Esophagus muscularis mucosa (tissue), 4 donors: ENCODE measurements at regions not wholly inside any gene's neighbourhood (a gene's known extent, or its start where the extent isn't known, plus 50 kb on each side); places are given as distances from the start of the nearest gene placed in this dataset.

Experiments used
- DNase-seq: peaks from one replicate; pipeline ENCODE4 v3.0.0-alpha.2; 2017; ENCODE audit errors: extremely low spot score
- H3K27ac ChIP-seq, 4 donors: fragments of 200-600 bp; sonication (generic); replicated peaks in 1 of 4; 1 replicate in 3 of 4; 2 replicates in 1 of 4; pipeline ENCODE4 v1.5.1; 2016 to 2019; ENCODE audit warnings: mild to moderate bottlenecking in 1 of 4
- H3K27me3 ChIP-seq, 4 donors: fragments of 200-600 bp; sonication (generic); one replicate each; pipeline versions ENCODE4 v1.5.1 to v1.6.0; 2016 to 2019
- H3K36me3 ChIP-seq, 4 donors: fragments of 200-600 bp; sonication (generic); one replicate each; pipeline ENCODE4 v1.5.1; 2016 to 2019
- H3K4me1 ChIP-seq, 4 donors: fragments of 200-600 bp; sonication (generic); one replicate each; pipeline ENCODE4 v1.5.1; 2016 to 2019
- H3K4me3 ChIP-seq, 4 donors: fragments of 200-600 bp; sonication (generic); 1 replicate in 2 of 4; 2 replicates in 2 of 4; pipeline ENCODE4 v1.5.1; 2016 to 2019; ENCODE audit warnings: mild to moderate bottlenecking in 4 of 4, moderate library complexity in 1 of 4
- H3K9me3 ChIP-seq, 4 donors: fragments of 200-600 bp; sonication (generic); 1 replicate in 3 of 4; 2 replicates in 1 of 4; pipeline ENCODE4 v1.5.1; 2016 to 2019
- EP300 ChIP-seq: sonication (generic); formaldehyde crosslinking; IDR thresholded peaks from one replicate; pipeline ENCODE4 v1.6.1; 2017; ENCODE audit warnings: antibody characterized with exemption
- POLR2A ChIP-seq: fragments of 450-650 bp; IDR thresholded peaks from one replicate; pipeline ENCODE4 v1.6.1; 2017; ENCODE audit warnings: antibody characterized with exemption, moderate library complexity, mild to moderate bottlenecking, low read depth
- POLR2AphosphoS5 ChIP-seq, 2 donors: sonication (generic); formaldehyde crosslinking; IDR thresholded peaks; one replicate each; pipeline ENCODE4 v1.6.1; 2017; ENCODE audit warnings: antibody characterized with exemption in 2 of 2
- WGBS: methylation state at CpG from one replicate; pipeline ENCODE4 v1.1.5; 2018; 5-methylcytosine and 5-hydroxymethylcytosine counted together
- intact Hi-C: fragments of 100-400 bp; cut with DNase I; formaldehyde crosslinking; loops from one replicate; pipeline ENCODE4 v1.15.1; 2023
- TF ChIP-seq, protein P1 (sequence below), 3 experiments: fragments of 200-600 bp in 2 of 3; fragments of 450-650 bp in 1 of 3; sonication (generic) in 2 of 3; IDR thresholded peaks; one replicate each; pipeline ENCODE4 v1.5.1; 2017 to 2019; ENCODE audit warnings: antibody characterized with exemption in 3 of 3, mild to moderate bottlenecking in 2 of 3, moderate library complexity in 1 of 3

DNA sequence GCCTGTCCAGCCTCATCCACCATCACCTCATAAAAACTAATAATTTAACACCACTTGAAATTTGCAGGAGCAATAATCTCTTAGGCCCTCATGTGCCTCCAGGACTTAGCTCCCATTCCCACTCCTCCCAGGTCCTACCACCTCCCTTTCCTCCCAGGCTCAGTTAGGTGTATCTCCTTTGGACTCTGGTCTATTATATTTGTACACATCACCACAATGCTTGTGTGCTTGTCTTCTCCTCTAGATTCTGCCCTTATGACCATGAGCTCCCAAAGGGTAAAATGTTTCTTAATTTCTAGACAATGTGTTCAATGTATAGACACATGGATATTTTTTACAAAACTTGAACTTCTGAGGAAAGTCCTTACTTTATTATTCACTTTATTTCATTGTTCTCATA, 182.0 kb upstream of the ZC3H15 start:
- Histone ChIP-seq H3K27me3 (no peaks in the 10 kb centered on the region), H3K9me3 (no peaks in the 10 kb centered on the region), H3K27ac (no peak overlapping the region), H3K4me3 (no peak overlapping the region), H3K4me1 (no peaks in the 10 kb centered on the region), H3K36me3 (no peaks in the 10 kb centered on the region)
- TF ChIP-seq EP300 (no peak), POLR2A (no peak), POLR2AphosphoS5 (IDR thresholded peaks at IDR 0.05) (no peak)
- TF ChIP-seq, protein P1, sequence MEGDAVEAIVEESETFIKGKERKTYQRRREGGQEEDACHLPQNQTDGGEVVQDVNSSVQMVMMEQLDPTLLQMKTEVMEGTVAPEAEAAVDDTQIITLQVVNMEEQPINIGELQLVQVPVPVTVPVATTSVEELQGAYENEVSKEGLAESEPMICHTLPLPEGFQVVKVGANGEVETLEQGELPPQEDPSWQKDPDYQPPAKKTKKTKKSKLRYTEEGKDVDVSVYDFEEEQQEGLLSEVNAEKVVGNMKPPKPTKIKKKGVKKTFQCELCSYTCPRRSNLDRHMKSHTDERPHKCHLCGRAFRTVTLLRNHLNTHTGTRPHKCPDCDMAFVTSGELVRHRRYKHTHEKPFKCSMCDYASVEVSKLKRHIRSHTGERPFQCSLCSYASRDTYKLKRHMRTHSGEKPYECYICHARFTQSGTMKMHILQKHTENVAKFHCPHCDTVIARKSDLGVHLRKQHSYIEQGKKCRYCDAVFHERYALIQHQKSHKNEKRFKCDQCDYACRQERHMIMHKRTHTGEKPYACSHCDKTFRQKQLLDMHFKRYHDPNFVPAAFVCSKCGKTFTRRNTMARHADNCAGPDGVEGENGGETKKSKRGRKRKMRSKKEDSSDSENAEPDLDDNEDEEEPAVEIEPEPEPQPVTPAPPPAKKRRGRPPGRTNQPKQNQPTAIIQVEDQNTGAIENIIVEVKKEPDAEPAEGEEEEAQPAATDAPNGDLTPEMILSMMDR (IDR thresholded peaks at IDR 0.05): no peak
- intact Hi-C loops: no loop called here
- no peak for DNase-seq

DNA sequence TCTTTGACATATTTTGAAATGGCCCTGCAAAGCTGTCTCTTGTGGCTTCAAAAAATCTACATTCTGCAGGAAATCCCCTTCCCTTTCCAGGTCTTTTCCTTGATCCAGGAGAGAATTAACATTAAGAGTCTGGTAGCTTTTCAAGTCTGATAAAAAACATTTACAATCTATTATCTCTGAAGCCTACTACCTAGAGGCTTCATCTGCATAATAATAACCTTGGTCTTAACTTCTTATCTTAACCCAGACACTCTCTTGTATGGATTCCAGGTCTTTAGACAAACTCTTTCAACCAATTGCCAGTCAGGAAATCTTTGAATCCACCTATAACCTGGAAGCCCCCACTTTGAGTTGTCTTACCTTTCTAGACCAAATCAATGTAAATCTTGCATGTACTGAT, 179.3 kb upstream of the ZC3H15 start:
- intact Hi-C loops: no loop called here
- Histone ChIP-seq H3K27me3 (no peaks in the 10 kb centered on the region), H3K4me1 (no peaks in the 10 kb centered on the region), H3K27ac (no peak overlapping the region), H3K9me3 (no peaks in the 10 kb centered on the region), H3K36me3 (no peaks in the 10 kb centered on the region), H3K4me3 (no peak overlapping the region)
- no peak for TF ChIP-seq POLR2AphosphoS5 (IDR thresholded peaks at IDR 0.05)
- no peak for DNase-seq

DNA sequence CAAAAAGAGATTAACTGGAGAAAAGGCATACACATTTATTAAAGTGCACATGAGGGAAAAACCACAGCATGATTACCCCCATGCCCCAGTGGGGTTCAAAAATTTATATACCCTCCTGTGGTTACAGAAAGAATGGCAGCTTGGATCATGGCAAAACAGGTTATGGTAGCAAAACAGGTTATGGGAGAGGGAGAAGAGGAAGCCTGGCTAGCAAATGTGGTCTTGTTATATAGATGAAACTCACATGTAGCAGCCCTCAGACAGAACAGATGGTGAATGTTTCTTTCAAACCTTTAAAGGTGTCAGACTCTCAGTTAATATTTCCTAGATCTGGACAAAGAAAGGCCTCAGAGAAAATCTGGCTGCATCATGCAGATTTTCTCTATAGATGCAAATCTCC, 178.2 kb upstream of the ZC3H15 start:
- Histone ChIP-seq H3K4me3 (no peak overlapping the region), H3K36me3 (no peaks in the 10 kb centered on the region), H3K27ac (no peak overlapping the region), H3K27me3 (no peaks in the 10 kb centered on the region), H3K4me1 (no peaks in the 10 kb centered on the region), H3K9me3 (peaks cover 0 to 8% (median 4%) of the 10 kb centered on the region in 4 donors)
- intact Hi-C loops: no loop called here
- no peak for DNase-seq
- TF ChIP-seq POLR2A: no peak
- TF ChIP-seq EP300: no peak
- TF ChIP-seq, protein P1 (IDR thresholded peaks at IDR 0.05): no peak
- no peak for TF ChIP-seq POLR2AphosphoS5 (IDR thresholded peaks at IDR 0.05)

DNA sequence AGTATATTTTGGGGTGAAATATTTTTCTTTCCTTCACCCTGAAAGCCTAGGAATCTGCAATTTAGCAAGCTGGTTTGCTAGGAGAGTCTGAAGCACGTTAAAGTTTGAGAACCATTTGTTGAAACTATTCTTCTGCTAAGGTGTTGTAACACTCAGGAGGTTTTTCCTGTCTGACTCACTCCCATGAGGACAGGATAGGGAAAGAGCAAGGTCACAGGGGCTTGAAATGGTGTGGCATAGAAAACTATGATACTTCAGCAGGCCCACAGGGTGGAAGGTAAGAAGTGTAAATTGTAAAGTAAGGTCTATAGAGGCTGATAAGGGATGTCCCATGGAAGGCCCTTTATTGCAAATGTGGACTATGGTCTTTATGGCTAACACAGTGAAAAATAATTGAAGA, 177.7 kb upstream of the ZC3H15 start:
- Histone ChIP-seq H3K4me3 (no peak overlapping the region), H3K4me1 (no peaks in the 10 kb centered on the region), H3K9me3 (peaks cover 0 to 13% (median 8%) of the 10 kb centered on the region in 4 donors), H3K36me3 (peaks cover 0 to 3% (median 0%) of the 10 kb centered on the region in 4 donors), H3K27ac (no peak overlapping the region), H3K27me3 (no peaks in the 10 kb centered on the region)
- intact Hi-C loops: no loop called here
- 57% methylated on average over 1 of the region's 1 CpG for WGBS
- TF ChIP-seq POLR2AphosphoS5 (IDR thresholded peaks at IDR 0.05): no peak
- DNase-seq: no peak

DNA sequence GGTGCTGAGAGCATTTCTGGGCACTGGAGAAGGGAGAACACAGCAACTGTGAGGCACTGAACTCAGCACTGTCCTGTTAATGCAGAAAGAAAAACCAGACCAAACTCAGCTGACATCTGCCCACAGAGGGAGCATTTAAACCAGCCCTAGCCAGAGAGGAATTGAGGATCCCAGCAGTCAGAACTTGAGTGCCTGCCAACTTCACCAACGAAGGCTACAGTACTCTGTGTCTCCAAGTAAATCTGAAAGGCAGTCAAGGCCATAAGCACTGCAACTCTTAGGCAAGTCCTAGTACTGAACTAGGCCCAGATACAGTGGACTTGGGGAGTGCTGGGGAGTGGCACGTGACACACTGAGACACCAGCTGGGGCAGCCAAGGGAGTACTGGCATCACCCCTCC, 176.2 kb upstream of the ZC3H15 start:
- TF ChIP-seq, protein P1 (IDR thresholded peaks at IDR 0.05): no peak
- no peak for TF ChIP-seq POLR2AphosphoS5 (IDR thresholded peaks at IDR 0.05)
- no peak for TF ChIP-seq POLR2A
- no peak for TF ChIP-seq EP300
- no peak overlapping the region for H3K4me3 ChIP-seq
- no peaks in the 10 kb centered on the region for H3K27me3 ChIP-seq
- peaks cover 0 to 3% (median 0%) of the 10 kb centered on the region in 4 donors for H3K36me3 ChIP-seq
- no peaks in the 10 kb centered on the region for H3K4me1 ChIP-seq
- WGBS: 64% methylated on average over 2 of the region's 2 CpGs
- intact Hi-C loops: no loop called here
- DNase-seq: no peak
- no peak overlapping the region for H3K27ac ChIP-seq
- peaks cover 0 to 14% (median 12%) of the 10 kb centered on the region in 4 donors for H3K9me3 ChIP-seq

DNA sequence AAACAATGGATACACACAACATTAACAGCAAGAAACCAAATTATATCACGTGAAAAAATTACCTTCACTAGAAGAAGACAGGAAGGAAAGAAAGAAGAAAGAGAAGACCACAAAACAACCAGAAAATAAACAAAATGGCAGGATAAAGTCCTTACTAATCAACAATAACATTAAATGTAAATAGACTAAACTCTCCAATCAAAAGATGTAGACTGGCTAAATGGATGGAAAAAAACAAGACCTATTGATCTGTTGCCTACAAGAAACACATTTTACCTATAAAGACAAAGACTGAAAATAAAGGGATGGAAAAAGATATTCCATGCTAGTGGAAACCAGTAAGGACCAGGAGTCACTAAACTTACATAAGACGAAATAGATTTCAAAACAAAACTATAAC, 167.0 kb upstream of the ZC3H15 start:
- 95% methylated on average over 2 of the region's 2 CpGs for WGBS
- intact Hi-C loops: no loop called here

More for the DNA sequence above, 167.0 kb upstream of the ZC3H15 start:
- DNase-seq: no peak
- peaks cover 0 to 30% (median 23%) of the 10 kb centered on the region in 4 donors for H3K9me3 ChIP-seq
- no peaks in the 10 kb centered on the region for H3K27me3 ChIP-seq
- H3K4me3 ChIP-seq: no peak overlapping the region
- no peaks in the 10 kb centered on the region for H3K4me1 ChIP-seq
- TF ChIP-seq POLR2AphosphoS5 (IDR thresholded peaks at IDR 0.05) (no peak), EP300 (no peak), POLR2A (no peak)
- TF ChIP-seq, protein P1 (IDR thresholded peaks at IDR 0.05): no peak
- no peak overlapping the region for H3K27ac ChIP-seq
- no peaks in the 10 kb centered on the region for H3K36me3 ChIP-seq
